ENCODE measurements at regions not wholly inside any gene's neighbourhood (a gene's known extent, or its start where the extent isn't known, plus 50 kb on each side); places are given as distances from the start of the nearest gene placed in this dataset.
"Not testable (repeated sequence)": the region's sequence is repeated elsewhere in the genome, so short reads cannot be mapped to it uniquely, and the experiment has no call there.

DNA sequence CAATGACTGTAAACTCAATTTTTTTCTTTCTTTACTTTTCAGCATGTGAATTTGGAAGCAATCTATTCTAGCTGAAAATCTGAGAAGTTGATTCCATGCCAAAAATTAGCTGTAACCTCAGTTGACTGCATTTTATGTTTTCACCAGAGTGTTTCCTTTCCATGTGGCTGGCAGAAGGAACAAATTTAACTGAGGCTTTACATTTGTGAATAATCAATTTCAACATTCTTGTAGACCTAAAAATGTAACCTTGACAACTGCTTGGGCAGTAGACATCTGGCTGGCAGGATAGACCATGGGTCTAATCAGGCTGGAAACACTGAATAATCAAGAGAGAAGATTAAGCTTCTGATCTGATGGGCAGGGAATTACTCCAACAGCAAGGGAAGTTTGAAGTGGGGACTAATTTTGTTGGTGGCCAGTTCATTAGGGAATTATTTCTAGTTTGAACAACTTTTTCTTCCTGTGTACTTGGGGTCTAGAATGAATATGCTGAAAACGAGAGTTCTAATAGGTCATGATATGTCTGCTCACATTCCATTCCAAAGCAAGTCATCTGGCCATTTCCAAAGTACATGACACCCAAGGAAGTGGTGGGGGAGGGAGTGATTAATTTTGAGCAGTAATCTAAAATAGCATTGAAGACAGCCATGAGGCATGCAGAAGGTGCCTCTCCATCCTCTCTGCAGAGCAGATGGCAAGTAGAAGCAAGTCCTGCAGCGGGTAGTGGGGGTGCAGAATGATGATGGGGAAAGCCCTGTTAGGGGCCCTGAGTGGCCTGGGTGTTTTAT is 68.2 kb downstream of the ATP23 start:
- FAIRE-seq = no peak
- no peak for DNase-seq (ENCODE audit: insufficient read length, low spot score)

- FAIRE-seq = peak; percentile 33
These were observed 70.3 kb downstream of the ATP23 start for GRCh38 chr12:58011676-58012075.

GRCh38 chr12:58022379-58023020 is 81.1 kb downstream of the ATP23 start:
- DNase-seq (ENCODE audit: insufficient read length, low spot score) = not testable (repeated sequence)
- peak; percentile 48 for FAIRE-seq

More at GRCh38 chr12:58011676-58012075, 70.3 kb downstream of the ATP23 start:
- DNase-seq (ENCODE audit: insufficient read length, low spot score) = no peak

DNA sequence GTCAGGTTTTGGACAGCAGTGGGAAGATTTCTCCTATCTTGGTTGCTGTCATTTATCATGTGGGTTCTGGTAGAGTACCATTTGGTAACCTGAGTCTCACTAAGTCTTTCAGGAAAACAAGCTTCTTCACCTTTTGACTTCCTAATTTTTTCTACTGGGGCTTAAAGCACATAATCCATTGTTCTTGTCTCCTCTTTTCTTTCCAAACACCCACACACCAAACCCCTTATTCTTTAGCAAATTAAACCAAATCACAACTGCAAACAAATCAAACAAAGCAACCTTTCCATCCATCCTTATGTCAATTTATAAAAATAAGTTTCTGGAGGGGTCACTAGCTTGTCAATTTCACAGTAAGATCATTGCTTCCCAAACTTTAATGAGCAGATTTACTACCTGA is 84.1 kb downstream of the ATP23 start:
- no peak for DNase-seq (ENCODE audit: insufficient read length, low spot score)
- FAIRE-seq = no peak

DNA sequence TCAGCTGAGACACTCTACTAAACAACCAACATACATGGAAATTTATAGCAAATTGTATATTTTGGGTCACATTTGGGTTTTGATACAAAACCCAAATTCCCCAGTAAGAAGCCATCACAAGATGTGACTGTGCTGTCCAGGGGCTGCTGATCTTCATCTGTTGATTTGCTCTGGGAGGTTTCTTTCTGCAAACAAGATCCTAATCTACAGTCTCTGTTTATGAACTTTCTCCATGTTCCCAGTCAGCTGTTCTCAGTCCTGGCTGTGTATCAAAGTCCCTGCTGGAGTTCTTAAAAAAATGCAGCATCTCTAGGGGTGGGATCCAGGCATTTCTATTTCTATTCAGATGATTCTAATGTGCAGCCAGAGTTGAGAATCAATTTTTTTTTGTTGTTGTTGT is 85.1 kb downstream of the ATP23 start:
- FAIRE-seq = no peak
- no peak for DNase-seq (ENCODE audit: insufficient read length, low spot score)

DNA sequence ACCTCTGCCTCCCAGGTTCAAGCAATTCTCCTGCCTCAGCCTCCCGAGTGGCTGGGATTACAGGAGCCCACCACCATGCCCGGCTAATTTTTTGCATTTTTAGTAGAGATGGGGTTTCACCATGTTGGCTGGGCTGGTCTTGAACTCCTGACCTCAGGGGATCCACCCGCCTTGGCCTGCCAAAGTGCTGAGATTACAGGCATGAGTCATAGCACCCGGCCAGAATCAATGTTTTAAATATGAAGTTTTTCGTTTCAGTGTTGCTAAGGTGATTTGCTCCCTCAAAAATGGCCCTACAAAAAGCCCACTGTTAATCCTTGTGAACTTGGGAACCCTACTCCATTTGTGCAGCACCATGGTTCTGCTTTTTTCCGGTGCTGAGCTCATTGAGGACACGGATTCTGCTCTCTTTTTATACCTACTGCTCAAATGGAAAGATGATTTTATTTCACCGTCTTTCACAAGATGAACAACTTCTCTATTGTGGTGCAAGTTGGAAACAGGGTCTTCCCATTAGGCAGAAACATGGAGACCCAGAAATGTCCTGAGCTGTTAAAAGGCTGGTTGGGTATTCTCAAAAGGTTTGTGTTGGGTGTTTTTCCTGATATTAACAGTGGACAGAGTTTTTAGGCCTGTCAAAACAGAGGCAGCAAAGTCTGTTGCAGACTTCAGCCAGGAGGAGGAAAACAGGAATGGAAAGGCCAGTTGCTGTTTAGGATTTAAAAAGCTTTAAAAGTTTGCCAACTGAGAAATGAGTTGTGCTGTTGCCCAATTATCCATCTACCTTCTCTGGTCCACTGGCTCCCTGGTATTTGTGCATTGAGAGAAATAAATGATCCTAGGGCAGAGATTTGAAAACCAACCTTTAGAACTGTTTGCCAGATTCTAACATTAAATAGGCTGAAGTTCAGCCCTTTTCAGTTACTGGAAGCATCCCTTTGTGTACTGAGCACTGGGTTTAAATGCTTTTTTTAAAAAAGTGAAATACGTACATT is 85.8 kb downstream of the ATP23 start:
- DNase-seq (ENCODE audit: insufficient read length, low spot score) (no peak), FAIRE-seq (no peak)

DNA sequence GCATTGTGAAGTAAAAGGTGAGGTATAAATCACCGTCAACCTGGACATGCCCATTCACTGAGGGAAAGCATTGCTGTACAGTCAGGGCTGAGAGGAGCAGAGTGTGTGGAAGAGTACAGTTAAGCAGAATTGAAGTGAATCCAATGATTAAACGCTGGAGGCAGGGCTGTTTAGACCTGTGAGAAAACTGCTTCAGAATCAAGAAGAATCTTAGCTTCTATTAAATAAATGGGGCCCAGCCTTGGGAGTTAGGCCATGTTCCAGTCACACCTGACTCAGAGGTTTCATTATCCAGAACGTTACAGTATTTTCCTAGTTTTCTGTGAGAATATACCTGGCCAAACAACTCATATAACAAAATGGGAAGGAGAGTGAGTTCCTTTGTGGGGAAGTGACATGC is 86.9 kb downstream of the ATP23 start:
- FAIRE-seq (no peak), DNase-seq (ENCODE audit: insufficient read length, low spot score) (no peak)

DNA sequence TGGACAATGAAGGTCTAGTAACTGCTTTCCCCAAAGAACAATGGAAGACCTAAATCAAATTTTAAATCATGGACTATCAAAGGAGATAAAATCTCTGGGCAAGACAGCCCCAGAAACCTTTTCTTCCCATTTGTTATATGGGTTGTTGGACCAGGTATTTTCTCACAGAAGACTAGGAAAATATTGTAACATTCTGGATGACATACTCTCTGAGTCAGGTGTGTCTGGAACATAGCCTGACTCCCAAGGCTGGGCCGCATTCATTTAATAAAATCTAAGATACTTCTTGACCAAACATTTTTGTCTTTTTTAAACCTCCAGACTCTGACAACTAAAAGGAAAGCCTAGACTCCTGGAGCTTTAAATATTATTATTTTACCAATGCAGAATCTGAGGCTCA is 87.9 kb downstream of the ATP23 start:
- DNase-seq (ENCODE audit: insufficient read length, low spot score) (no peak), FAIRE-seq (no peak)

DNA sequence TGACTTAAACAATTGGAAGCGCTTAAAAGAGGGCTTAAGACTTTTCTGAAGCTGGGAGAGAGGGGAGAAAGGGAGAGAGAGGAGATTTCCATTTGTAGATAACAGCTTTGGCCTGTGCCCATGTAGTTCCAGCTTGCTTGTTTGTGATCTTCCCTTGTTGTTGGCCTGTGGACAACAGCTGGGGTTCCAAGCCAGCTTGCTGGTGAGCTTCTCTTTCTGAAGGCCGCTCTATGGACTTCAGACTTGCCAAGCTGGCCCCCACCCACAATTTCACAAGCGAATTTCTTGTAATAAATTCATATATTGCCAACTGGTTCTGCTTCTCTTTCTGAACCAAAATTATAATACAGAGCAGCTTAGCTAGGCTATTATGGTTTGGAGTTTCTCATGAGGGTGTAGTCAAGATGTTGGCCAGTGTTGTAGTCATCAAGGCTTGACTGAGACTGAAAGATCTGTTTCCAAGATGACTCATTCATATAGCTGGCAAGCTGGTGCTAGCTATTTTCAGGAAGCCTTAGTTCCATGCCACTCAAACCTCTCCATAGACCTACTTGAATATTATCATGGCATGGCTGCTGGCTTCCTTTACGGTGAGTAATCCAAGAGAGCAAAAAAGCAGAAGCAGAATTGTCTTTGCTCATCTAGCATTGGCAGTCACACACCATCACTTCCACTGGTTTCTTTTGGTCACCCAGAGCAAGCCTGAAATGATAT is 89.4 kb downstream of the ATP23 start:
- DNase-seq (ENCODE audit: insufficient read length, low spot score) (peak; percentile 10), FAIRE-seq (no peak)

DNA sequence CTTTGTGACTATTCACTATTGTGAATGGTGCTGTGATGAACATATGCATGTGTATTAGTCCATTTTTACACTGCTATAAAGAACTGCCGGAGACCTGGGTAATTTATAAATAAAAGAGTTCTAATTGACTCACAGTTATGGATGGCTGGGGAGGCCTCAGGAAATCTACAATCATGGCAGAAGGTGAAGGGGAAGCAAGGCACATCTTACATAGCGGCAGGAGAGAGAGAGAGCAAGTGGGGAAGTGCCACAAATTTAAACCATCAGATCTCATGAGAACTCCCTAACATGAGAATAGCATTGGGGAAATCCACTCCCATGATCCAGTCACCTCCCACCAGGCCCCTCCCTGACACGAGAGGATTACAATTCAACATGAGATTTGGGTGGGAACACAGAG is 90.8 kb downstream of the ATP23 start:
- no peak for FAIRE-seq

DNA sequence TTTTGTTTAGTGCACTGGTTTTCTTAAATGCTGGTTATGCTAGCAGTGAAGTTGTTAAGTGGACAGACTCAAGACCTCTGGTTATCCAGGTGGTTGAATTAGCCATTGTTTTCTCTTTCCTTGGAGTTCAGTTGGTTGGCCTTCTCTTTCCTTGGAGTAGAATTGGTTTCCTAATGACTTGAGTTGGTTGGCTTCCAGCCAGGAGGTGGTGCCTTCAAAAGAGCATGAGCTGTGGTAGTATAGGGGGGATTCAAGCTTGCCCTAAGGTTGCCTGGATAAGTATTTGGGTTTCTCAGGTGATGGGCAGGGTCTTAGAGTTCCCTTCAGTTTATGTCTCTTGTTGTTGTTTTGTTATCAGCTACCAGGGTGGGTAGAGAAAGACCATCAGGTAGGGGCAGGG is 92.5 kb downstream of the ATP23 start:
- FAIRE-seq (no peak), DNase-seq (ENCODE audit: insufficient read length, low spot score) (no peak)

More for the DNA sequence above, 90.8 kb downstream of the ATP23 start:
- DNase-seq (ENCODE audit: insufficient read length, low spot score) = no peak

DNA sequence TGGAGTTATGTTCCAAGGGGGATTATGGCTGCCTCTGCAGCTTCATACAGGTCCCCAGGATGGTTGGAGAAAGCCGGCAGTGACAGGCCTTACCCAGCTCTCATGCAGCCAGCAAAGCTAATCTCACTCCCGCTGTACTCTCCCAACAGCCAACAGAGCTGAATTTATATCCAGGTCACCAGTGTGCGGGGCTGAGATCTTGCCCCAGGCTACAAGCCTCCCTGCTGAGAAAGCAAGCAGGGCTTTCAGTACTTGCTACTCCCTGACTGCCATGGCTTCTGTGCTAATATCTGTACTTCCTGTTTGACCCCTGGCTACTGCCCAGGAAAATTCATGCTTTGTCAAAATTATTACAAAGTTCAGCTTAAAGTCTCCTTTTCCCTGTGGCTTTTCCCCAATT is 92.9 kb downstream of the ATP23 start:
- FAIRE-seq (no peak), DNase-seq (ENCODE audit: insufficient read length, low spot score) (no peak)

GRCh38 chr12:58034712-58035111 is 93.3 kb downstream of the ATP23 start:
- FAIRE-seq (no peak), DNase-seq (ENCODE audit: insufficient read length, low spot score) (no peak)

GRCh38 chr12:58041441-58041840 is 100.1 kb downstream of the ATP23 start:
- DNase-seq (ENCODE audit: insufficient read length, low spot score) = no peak
- FAIRE-seq = no peak

DNA sequence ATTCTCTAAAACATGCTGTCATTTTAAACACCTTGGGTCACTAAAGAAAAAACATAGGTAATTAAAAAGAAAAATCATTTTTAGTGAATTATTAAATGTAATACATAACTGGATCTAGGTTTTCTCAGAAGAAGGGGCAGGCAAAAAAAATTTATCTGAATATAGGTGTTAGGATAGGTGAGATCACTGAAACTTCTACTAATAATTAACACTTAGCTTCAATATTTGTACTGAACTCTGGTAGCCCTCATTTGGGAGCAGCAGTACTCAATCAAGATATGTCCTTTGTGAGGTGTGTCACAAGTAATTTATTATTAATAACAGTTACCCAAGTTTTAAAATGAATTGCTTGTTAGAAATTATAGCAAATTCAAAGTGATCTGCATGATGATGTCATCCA is 103.6 kb downstream of the ATP23 start:
- no peak for FAIRE-seq
- DNase-seq (ENCODE audit: insufficient read length, low spot score) = no peak

DNA sequence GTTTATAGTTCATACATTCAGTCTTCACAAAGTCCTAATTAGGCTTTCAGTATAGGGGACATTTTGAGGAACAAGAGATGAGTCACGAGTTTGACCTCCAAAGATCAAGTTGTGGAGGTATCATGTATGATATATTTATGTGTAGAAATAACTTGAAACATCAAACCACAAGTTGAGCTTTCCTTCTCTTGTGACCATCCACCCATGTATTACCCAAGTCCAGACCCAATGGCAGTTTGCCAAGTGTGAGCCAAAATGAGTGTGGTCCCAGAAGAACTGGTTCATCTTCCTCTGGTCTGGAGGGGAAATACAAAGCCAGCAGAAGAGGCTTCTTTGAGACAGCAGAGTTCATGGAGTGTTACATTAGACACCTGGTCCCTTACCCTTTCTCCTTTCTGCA is 104.9 kb downstream of the ATP23 start:
- DNase-seq (ENCODE audit: insufficient read length, low spot score) (no peak), FAIRE-seq (peak; percentile 51)

DNA sequence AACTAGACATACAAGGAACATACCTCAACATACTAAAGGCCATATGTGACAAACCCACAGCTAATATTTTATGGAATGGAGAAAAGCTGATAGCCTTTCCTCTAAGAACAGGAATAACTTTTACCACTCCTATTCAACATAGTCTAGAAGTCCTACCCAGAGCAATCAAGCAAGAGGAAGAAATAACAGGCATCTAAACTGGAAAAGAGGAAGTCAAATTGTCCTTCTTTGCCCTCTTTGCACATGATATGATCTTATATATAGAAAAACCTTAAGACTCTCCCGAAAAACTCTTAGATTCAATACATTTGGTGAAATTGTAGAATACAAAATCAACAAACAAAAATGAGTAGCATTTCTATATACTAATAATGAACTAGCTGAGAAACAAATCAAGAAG is 110.0 kb downstream of the ATP23 start:
- DNase-seq (ENCODE audit: insufficient read length, low spot score) = no peak
- FAIRE-seq = no peak

- no peak for FAIRE-seq
- no peak for DNase-seq (ENCODE audit: insufficient read length, low spot score)
These were observed 123.3 kb downstream of the ATP23 start for GRCh38 chr12:58064666-58065065.

- FAIRE-seq (no peak), DNase-seq (ENCODE audit: insufficient read length, low spot score) (no peak)
These were observed 124.9 kb downstream of the ATP23 start for GRCh38 chr12:58066296-58066695.

GRCh38 chr12:58067610-58068387 is 126.4 kb downstream of the ATP23 start:
- FAIRE-seq = peak; percentile 69
- peak; percentile 64 for DNase-seq (ENCODE audit: insufficient read length, low spot score)

Measured in HTR-8/SVneo (cell line).